ENCODE measurements at regions not wholly inside any gene's neighbourhood (a gene's known extent, or its start where the extent isn't known, plus 50 kb on each side); places are given as distances from the start of the nearest gene placed in this dataset.

DNA sequence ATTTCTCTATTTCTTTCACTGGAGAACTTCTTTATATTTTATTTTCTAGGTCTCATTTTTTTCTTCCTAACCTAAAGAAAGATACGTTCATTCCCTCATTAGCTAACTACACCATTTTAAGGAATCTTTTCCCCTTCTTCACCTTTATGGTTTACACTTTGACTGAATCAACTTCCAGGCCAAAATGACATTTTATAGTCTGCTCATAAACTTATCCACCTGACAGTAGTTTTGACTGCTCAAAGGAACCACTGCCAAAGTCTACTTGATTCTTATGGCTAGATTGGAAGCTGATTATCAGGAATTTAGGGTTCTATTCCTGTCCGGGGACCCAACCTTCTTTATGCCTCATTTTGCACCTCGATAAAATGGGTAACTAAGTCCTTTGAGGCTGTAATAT lies 73.0 kb upstream of the FOXP2 start:
- TF ChIP-seq, protein P1, sequence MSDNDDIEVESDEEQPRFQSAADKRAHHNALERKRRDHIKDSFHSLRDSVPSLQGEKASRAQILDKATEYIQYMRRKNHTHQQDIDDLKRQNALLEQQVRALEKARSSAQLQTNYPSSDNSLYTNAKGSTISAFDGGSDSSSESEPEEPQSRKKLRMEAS (IDR thresholded peaks at IDR 0.05): no peak
- TF ChIP-seq ZFX (IDR thresholded peaks at IDR 0.05) (no peak), EZH2phosphoT487 (IDR thresholded peaks at IDR 0.05; ENCODE audit: borderline replicate concordance) (no peak), SIN3A (IDR thresholded peaks at IDR 0.05; ENCODE audit: low read depth) (no peak), EGR1 (IDR thresholded peaks at IDR 0.05; ENCODE audit: low read depth) (no peak), POLR2AphosphoS5 (IDR thresholded peaks at IDR 0.05; ENCODE audit: low read depth, low read length) (no peak), CBX3 (IDR thresholded peaks at IDR 0.05; ENCODE audit: low read depth) (no peak), ZNF274 (IDR thresholded peaks at IDR 0.05; ENCODE audit: low read depth, low read length) (no peak), ELF1 (IDR thresholded peaks at IDR 0.05; ENCODE audit: borderline replicate concordance, low read depth) (no peak), SP1 (IDR thresholded peaks at IDR 0.05; ENCODE audit: low read depth) (no peak), EZH2 (IDR thresholded peaks at IDR 0.05) (no peak)
- TF ChIP-seq, protein P2, sequence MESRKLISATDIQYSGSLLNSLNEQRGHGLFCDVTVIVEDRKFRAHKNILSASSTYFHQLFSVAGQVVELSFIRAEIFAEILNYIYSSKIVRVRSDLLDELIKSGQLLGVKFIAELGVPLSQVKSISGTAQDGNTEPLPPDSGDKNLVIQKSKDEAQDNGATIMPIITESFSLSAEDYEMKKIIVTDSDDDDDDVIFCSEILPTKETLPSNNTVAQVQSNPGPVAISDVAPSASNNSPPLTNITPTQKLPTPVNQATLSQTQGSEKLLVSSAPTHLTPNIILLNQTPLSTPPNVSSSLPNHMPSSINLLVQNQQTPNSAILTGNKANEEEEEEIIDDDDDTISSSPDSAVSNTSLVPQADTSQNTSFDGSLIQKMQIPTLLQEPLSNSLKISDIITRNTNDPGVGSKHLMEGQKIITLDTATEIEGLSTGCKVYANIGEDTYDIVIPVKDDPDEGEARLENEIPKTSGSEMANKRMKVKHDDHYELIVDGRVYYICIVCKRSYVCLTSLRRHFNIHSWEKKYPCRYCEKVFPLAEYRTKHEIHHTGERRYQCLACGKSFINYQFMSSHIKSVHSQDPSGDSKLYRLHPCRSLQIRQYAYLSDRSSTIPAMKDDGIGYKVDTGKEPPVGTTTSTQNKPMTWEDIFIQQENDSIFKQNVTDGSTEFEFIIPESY (IDR thresholded peaks at IDR 0.05; ENCODE audit: extremely low read depth, insufficient replicate concordance, low read length): no peak
- TF ChIP-seq, protein P3, sequence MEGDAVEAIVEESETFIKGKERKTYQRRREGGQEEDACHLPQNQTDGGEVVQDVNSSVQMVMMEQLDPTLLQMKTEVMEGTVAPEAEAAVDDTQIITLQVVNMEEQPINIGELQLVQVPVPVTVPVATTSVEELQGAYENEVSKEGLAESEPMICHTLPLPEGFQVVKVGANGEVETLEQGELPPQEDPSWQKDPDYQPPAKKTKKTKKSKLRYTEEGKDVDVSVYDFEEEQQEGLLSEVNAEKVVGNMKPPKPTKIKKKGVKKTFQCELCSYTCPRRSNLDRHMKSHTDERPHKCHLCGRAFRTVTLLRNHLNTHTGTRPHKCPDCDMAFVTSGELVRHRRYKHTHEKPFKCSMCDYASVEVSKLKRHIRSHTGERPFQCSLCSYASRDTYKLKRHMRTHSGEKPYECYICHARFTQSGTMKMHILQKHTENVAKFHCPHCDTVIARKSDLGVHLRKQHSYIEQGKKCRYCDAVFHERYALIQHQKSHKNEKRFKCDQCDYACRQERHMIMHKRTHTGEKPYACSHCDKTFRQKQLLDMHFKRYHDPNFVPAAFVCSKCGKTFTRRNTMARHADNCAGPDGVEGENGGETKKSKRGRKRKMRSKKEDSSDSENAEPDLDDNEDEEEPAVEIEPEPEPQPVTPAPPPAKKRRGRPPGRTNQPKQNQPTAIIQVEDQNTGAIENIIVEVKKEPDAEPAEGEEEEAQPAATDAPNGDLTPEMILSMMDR (IDR thresholded peaks at IDR 0.05 in 2 of 3, conservative IDR thresholded peaks at IDR 0.05 in 1 of 3; ENCODE audit: borderline replicate concordance in 1 of 3, insufficient read depth in 1 of 3, low read depth in 2 of 3, low read length in 2 of 3): no peak
- TF ChIP-seq, protein P4, sequence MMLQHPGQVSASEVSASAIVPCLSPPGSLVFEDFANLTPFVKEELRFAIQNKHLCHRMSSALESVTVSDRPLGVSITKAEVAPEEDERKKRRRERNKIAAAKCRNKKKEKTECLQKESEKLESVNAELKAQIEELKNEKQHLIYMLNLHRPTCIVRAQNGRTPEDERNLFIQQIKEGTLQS (IDR thresholded peaks at IDR 0.05): no peak
- Histone ChIP-seq H3K4me2 (ENCODE audit: low read length) (no peak overlapping the region), H3K27me3 (ENCODE audit: insufficient read depth, low read length) (no peaks in the 10 kb centered on the region), H3K9ac (ENCODE audit: low read length) (no peak overlapping the region), H3K9me3 (ENCODE audit: control insufficient read depth in 1 of 2, insufficient read depth in 1 of 2, low read depth in 1 of 2, low read length in 2 of 2) (no peaks in the 10 kb centered on the region), H3K9me2 (ENCODE audit: insufficient read depth) (no peaks in the 10 kb centered on the region), H3K4me3 (replicated peaks in 1 of 2; ENCODE audit: low read depth in 1 of 2, low read length in 2 of 2) (no peak overlapping the region), H3K4me1 (ENCODE audit: control insufficient read depth in 1 of 2, insufficient read depth in 2 of 2, low read length in 2 of 2) (no peaks in the 10 kb centered on the region), H3K79me2 (ENCODE audit: insufficient read depth, low read length) (no peaks in the 10 kb centered on the region), H3K27ac (ENCODE audit: low read depth, low read length) (no peak overlapping the region), H3K36me3 (ENCODE audit: control insufficient read depth in 1 of 2, insufficient read depth in 2 of 2, low read length in 2 of 2) (no peaks in the 10 kb centered on the region), H4K20me1 (ENCODE audit: insufficient read depth) (no peaks in the 10 kb centered on the region), H2AFZ (ENCODE audit: low read depth, low read length, poor library complexity, severe bottlenecking) (no peak overlapping the region)
- no peak for DNase-seq (ENCODE audit: low read depth, low spot score)
- POLR2A ChIA-PET: no interaction called here
- ATAC-seq: no peak
- RAD21 ChIA-PET (ENCODE audit: low non-redundant PET in 1 of 2, low total read pairs in 2 of 2, uncharacterized antibody in 2 of 2, unreplicated experiment in 2 of 2): no interaction called here
- CTCF ChIA-PET: no interaction called here
- no TSS peak for BruUV-seq (replicated peaks)
- intact Hi-C loops (cut with micrococcal nuclease): no loop called here

Measured in HCT116 (cell line).